ENCODE measurements at regions not wholly inside any gene's neighbourhood (a gene's known extent, or its start where the extent isn't known, plus 50 kb on each side); places are given as distances from the start of the nearest gene placed in this dataset.
"Not testable (repeated sequence)": the region's sequence is repeated elsewhere in the genome, so short reads cannot be mapped to it uniquely, and the experiment has no call there.

DNA sequence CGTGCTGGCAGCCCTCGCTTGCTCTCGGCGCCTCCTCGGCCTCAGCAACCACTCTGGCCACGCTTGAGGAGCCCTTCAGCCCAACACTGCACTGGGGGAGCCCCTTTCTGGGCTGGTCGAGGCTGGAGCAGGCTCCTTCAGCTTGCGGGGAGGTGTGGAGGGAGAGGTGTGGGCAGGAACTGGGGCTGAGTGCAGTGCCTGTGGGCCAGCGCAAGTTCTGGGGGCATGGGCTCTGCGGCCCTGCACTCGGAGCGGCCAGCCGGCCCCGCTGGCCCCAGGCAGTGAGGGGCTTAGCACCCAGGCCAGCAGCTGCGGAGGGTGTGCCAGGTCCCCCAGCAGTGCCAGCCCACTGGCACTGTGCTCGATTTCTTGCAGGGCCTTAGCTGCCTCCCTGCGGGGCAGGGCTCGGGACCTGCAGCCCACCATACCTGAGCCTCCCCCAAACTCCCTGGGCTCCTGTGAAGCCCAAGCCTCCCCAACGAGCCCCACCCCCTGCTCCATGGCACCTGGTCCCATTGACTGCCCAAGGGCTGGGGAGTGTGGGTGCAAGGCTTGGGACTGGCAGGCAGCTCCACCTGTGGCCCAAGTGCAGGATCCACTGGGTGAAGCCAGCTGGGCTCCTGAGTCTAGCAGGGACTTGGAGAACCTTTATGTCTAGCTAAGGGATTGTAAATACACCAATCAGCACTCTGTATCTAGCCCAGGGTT, 556.8 kb downstream of the GABRG1 start:
- no peak for TF ChIP-seq GATA1 (IDR thresholded peaks at IDR 0.05; ENCODE audit: low read depth, low read length)
- no peak for TF ChIP-seq POLR2A (IDR thresholded peaks at IDR 0.05; ENCODE audit: low read length)
- DNase-seq: no peak

DNA sequence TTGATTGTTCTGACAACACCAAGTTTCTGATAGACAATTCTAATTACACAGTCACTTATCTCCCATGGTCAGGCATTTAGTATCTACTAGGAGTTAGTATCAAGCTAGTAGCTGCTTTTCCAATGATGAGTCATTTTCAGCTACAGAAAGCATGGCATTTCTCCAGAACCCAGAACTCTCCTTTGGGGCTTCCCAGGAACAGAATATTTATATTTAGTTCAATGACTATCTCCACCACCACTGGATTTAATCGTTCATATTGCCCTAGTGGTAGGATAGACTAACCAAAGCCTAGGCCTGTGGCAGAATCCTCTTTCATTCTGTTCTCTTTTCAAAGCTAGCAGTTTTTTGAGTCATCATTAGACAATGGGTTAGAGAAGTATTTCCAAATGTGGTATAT, 569.4 kb downstream of the GABRG1 start:
- no peak for TF ChIP-seq GATA1 (IDR thresholded peaks at IDR 0.05; ENCODE audit: low read depth, low read length)
- no peak for TF ChIP-seq POLR2A (IDR thresholded peaks at IDR 0.05; ENCODE audit: low read length)
- DNase-seq: peak; percentile 70 to 92

DNA sequence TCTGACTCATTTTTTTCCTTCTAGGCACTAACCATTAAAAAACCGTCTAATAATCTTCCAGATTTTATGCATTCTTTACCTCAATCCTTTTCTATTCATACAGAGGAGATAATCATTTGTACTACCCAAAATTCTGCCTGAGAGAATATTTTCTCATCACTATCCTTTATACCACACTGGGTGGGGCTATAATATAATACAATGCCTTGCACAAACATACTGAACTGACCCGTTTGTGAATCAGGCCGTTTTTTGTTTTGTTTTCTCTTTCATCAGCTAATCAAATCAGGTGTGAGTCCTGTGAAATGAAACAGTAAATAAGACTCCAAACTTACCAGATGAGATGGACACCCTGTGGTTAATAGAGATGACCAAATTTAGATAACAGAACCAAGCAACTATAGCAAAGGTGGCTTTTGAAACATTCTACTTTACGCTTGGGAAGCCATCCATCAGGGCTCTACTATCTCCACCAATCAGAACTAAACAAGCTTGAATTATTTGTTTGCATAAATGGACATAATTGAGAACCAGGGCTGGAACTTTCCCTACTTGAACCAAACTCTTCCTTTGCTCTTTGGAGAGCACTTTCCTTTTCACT, 573.0 kb downstream of the GABRG1 start:
- DNase-seq: peak; percentile 6 to 18
- TF ChIP-seq POLR2A (IDR thresholded peaks at IDR 0.05; ENCODE audit: low read length) (no peak), GATA1 (IDR thresholded peaks at IDR 0.05; ENCODE audit: low read depth, low read length) (no peak)

DNA sequence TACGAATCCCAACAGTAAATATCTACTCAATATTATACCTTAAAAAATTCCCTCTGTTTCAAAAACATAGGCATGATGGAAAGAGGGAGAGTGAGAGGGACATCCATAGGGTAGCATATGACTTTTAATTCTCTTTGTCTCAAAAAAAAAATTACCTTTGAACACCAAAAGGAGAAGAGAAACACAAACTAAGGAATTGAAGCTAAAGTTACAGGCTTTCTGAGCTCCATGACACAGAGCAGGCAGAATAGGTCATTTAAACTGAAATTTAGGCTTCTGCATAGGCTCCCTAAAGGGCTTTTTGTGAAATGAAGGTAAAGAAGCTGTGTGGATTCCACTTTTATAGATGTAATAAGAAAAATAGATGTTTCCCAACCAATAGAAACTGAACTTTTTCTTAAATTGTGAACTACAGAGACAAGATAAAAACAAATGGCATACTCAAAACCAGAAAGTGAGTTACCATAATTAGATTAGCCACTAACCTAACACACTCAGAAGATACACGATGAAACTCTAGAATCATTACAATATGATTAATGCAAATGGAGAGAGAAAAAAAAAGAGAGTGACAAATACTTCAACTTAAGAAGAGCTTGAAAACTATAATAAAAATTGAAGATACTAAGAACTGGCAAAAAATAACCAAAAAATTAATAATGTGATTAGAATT, 584.6 kb downstream of the GABRG1 start:
- DNase-seq: no peak
- TF ChIP-seq POLR2A (IDR thresholded peaks at IDR 0.05; ENCODE audit: low read length) (no peak), GATA1 (IDR thresholded peaks at IDR 0.05; ENCODE audit: low read depth, low read length) (no peak)

DNA sequence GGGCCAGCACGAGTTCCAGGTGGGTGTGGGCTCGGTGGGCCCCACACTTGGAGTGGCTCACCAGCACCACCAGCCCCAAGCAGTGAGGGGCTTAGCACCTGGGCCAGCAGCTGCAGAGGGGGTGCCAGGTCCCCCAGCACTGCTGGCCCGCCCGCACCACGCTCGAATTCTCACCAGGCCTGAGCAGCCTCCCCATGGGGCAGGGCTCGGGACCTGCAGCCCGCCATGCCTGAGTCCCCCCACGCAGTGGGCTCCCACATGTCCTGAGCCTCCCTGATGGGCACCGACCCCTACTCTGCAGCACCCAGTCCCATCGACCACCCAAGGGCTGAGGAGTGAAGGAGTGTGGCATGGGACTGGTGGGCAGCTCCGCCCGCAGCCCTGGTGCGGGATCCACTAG, 593.4 kb downstream of the GABRG1 start:
- no peak for TF ChIP-seq GATA1 (IDR thresholded peaks at IDR 0.05; ENCODE audit: low read depth, low read length)
- TF ChIP-seq POLR2A (IDR thresholded peaks at IDR 0.05; ENCODE audit: low read length): no peak
- DNase-seq: no peak

DNA sequence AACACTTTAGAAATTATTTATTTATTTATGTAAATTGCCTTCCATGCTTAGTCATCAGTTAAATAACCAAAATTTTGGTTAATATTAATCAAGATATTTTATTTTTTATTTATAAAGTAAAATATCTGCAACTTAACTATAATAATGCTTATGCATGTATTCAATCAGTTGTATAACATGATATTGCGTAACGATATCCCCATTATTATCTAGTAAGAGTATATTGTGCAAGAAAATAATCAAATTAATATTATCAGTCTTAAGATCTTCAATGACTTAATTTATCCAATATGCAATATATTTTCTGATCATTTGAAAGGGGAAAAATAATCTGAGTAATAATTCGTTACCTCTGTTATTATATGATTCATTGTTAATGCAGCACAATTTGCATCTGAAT, 596.7 kb downstream of the GABRG1 start:
- TF ChIP-seq GATA1 (IDR thresholded peaks at IDR 0.05; ENCODE audit: low read depth, low read length) (no peak), POLR2A (IDR thresholded peaks at IDR 0.05; ENCODE audit: low read length) (no peak)
- no peak for DNase-seq

DNA sequence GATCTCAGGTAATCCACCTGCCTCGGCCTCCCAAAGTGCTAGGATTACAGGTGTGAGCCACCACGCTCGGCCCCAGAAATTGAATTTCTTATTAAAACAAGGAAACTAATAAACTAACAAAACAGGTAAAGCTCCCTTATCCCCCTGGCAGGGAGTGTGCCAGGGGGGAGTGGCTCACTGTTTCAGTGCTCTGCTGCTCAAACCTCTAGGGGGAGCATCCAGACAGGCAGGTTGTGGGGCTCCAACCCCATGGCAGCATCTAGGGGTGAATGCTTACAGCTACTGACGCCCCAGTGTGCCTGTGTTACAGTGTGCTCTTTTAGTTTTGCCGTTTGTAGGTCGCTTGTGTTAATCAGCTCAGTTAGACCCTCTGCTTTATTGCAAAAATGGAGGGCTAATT, 605.0 kb downstream of the GABRG1 start:
- TF ChIP-seq POLR2A (IDR thresholded peaks at IDR 0.05; ENCODE audit: low read length): no peak
- TF ChIP-seq GATA1 (IDR thresholded peaks at IDR 0.05; ENCODE audit: low read depth, low read length): no peak
- peak in 1 of 2 experiments; percentile 2 for DNase-seq

DNA sequence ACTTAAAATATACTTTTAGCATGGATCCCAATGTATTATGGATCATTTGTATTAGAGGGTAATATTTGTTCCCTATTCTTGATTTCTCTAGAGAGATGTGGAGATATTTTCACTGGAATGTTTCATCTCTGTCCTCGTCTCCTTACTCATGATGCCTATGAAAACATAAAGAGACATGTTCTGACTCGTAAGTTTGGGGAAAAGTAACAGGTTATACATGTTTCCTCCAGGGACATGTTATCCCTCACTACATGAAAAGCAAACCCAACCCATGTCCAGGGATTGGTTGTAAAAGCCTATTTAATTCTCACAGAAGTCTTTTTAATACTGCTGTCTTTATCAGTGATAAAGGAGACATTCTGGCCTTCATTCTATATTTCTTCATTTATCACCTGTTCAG, 621.4 kb downstream of the GABRG1 start:
- TF ChIP-seq POLR2A (IDR thresholded peaks at IDR 0.05; ENCODE audit: low read length) (no peak), GATA1 (IDR thresholded peaks at IDR 0.05; ENCODE audit: low read depth, low read length) (no peak)
- DNase-seq: no peak

DNA sequence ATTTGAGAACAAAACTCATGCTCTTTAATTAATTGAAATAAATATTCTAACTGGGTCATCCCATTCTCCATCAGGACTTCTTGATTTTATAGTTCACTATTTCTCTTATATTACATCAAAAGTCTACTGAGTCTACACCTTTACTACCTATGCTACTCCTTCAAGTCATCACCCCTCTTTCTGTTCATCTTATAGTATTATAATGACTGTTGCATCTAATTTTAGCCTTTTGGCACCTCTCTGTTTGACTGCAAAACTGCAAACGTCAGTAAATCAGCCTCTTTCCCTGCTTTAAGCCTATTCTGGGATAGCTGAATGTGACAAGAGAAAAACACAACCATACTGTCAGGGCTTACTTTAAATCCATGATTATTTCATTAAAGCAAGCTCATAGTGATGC, 639.1 kb downstream of the GABRG1 start:
- no peak for DNase-seq
- TF ChIP-seq POLR2A (IDR thresholded peaks at IDR 0.05; ENCODE audit: low read length): no peak
- no peak for TF ChIP-seq GATA1 (IDR thresholded peaks at IDR 0.05; ENCODE audit: low read depth, low read length)

DNA sequence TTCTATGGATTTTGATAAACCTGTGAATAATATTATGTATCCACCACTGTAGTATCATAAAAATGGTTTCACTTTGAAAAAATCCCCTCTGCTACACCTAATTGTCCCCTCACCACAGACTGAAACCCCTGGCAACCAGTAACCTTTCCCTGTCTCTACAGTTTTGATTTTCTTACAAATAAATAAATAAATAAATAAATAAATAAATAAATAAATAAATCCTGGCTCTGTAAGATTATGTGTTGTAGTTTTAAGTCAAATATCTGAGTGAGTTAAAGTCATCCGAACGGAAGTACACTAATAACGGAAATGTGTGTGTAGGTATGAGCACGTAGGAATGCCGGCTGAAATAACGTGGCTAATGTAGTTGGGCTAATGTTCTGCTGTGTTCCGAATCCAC, 641.5 kb downstream of the GABRG1 start:
- no peak for DNase-seq
- no peak for TF ChIP-seq GATA1 (IDR thresholded peaks at IDR 0.05; ENCODE audit: low read depth, low read length)
- TF ChIP-seq POLR2A (IDR thresholded peaks at IDR 0.05; ENCODE audit: low read length): no peak

DNA sequence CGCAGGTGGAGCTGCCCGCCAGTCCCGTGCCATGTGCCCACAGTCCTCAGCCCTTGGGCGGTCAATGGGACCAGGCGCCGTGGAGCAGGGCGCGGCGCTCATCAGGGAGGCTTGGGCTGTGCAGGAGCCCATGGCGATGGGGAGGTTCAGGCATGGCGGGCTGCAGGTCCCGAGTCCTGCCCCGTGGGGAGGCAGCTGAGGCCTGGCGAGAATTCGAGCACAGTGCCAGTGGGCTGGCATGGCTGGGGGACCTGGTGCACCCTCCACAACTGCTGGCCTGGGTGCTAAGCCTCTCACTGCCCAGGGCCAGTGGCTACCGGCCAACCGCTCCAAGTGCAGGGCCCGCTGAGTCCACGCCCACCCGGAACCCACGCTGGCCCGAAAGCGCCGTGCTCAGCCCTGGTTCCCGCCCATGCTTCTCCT, 646.5 kb downstream of the GABRG1 start:
- TF ChIP-seq POLR2A (IDR thresholded peaks at IDR 0.05; ENCODE audit: low read length) (no peak), GATA1 (IDR thresholded peaks at IDR 0.05; ENCODE audit: low read depth, low read length) (no peak)
- no peak for DNase-seq

DNA sequence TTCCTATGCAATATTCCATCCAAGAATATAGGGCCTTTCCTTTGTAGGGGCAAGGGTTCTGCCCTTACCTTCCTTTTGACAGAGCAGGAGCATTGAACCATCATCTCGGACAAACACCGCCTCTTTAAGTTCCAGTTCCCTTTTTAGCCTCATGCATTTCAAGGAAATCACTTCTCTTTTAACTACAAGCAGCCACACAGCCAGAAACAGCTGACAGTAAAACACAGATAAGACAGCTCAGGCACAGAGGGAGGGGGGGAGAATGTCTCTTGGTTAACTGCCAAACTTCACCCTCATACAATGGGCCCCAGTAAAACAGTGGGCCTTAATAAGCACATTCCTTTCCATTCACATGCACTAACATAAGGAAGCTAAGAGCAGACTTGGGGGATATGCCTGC, 648.3 kb downstream of the GABRG1 start:
- peak; percentile 26 to 63 for DNase-seq
- TF ChIP-seq POLR2A (IDR thresholded peaks at IDR 0.05; ENCODE audit: low read length): no peak
- TF ChIP-seq GATA1 (IDR thresholded peaks at IDR 0.05; ENCODE audit: low read depth, low read length): no peak

DNA sequence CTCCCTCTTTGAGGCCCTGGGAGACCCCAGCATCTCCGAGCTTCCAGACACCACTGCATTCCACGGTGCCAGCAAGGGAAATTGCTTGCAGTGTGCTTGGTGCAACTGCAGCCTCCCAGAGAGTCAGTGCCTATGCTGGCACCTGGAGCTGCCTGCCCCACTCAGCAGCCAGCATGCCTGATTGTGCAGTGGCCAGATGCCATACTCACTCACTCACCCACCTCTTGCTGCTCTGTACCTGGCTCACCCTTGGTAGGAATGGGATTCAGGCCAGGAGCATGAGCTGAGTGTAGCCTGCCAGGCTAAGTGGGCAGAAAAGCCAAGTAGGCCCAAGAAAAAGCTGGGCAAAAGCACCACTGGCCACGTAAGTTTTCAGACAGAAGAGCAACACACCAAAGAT, 651.4 kb downstream of the GABRG1 start:
- TF ChIP-seq GATA1 (IDR thresholded peaks at IDR 0.05; ENCODE audit: low read depth, low read length) (no peak), POLR2A (IDR thresholded peaks at IDR 0.05; ENCODE audit: low read length) (no peak)
- no peak for DNase-seq

DNA sequence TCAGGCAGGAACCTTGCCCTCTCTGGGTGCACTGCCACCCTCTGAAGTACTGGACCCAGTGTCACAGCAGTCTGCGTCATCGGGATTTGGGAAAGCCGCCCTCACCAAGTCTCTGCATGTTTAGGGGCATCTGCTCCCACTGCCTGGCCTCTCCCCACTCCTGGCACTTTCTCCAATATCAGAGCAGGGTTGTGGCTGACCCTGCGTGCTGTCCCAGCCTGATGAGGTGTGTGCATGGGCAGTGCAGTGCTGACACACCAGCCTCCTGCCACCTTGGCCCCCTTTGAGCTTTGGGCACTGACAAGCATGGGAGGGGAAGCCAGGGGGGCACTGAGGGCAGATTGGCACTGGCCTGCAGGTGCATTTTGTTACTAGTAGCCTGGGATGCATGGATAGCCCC, 652.5 kb downstream of the GABRG1 start:
- TF ChIP-seq POLR2A (IDR thresholded peaks at IDR 0.05; ENCODE audit: low read length): no peak
- no peak for DNase-seq

DNA sequence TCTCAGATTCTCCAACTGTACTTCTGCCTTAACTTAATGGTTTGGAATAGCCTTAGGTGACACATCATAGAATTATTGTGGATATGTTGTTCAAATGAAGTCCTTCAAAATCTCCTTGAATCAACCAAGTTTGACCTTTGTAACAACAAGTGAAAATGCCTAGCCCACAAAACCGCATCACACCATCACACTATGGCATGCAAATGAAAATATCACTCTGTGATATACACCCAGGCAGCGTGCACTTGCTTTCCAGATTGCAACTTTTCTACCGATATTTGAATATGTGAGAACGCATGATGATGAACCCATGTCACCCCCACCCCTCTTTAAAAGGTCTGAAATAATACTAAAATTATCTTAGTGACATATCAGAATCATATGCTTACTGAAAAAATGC, 656.7 kb downstream of the GABRG1 start:
- no peak for DNase-seq
- no peak for TF ChIP-seq POLR2A (IDR thresholded peaks at IDR 0.05; ENCODE audit: low read length)
- TF ChIP-seq GATA1 (IDR thresholded peaks at IDR 0.05; ENCODE audit: low read depth, low read length): no peak

DNA sequence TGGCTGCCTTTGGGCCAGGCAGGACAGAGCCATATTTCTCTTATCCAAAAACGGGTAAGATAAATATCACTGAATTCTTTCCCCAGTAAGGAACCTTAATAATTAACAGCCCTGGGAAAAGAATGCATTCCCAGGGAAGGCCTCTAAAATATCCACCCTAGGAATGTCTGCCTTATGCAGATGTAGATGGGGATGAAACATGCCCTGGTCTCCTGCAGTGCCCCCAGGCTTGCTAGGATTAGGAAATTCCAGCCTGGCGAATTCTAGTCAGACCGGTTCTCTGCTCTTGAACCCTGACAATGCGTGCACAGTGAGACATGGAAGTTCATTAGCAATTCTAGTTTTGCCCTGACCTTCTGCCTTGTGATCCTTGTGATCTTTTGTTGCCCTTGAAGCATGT, 663.7 kb downstream of the GABRG1 start:
- DNase-seq: not testable (repeated sequence)
